ENCODE measurements at regions not wholly inside any gene's neighbourhood (a gene's known extent, or its start where the extent isn't known, plus 50 kb on each side); places are given as distances from the start of the nearest gene placed in this dataset.

GRCh38 chr3:655824-656223 is 437.0 kb upstream of the CNTN6 start:
- no peaks in the 10 kb centered on the region for H3K4me1 ChIP-seq
- no peak for DNase-seq
- no peaks in the 10 kb centered on the region for H3K9me3 ChIP-seq
- no peak overlapping the region for H3K4me3 ChIP-seq (ENCODE audit: low read depth, low read length)
- no peaks in the 10 kb centered on the region for H3K36me3 ChIP-seq
- TF ChIP-seq, protein P1, sequence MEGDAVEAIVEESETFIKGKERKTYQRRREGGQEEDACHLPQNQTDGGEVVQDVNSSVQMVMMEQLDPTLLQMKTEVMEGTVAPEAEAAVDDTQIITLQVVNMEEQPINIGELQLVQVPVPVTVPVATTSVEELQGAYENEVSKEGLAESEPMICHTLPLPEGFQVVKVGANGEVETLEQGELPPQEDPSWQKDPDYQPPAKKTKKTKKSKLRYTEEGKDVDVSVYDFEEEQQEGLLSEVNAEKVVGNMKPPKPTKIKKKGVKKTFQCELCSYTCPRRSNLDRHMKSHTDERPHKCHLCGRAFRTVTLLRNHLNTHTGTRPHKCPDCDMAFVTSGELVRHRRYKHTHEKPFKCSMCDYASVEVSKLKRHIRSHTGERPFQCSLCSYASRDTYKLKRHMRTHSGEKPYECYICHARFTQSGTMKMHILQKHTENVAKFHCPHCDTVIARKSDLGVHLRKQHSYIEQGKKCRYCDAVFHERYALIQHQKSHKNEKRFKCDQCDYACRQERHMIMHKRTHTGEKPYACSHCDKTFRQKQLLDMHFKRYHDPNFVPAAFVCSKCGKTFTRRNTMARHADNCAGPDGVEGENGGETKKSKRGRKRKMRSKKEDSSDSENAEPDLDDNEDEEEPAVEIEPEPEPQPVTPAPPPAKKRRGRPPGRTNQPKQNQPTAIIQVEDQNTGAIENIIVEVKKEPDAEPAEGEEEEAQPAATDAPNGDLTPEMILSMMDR (IDR thresholded peaks at IDR 0.05; ENCODE audit: low read depth, low read length): no peak
- H3K27me3 ChIP-seq: no peaks in the 10 kb centered on the region

DNA sequence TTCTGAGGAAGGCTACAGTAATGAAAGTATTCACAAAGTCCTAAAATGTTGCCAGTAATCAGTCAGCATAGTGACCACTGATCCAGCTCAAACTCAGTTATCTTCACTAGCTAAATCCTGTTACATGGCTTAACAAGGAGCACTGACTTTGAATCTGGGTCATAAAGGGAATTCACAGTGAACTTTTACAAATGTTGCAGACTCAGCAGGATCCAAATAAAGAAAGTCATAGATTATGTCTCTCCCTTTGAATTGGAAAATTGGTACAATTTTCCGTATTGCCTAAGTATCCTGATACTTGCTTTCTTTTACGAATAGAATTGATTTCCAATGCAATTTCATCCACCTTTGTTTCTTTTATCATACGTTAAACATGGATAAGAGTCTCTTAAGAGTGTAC is 431.5 kb upstream of the CNTN6 start:
- TF ChIP-seq, protein P1 (IDR thresholded peaks at IDR 0.05; ENCODE audit: low read depth, low read length): no peak
- H3K9me3 ChIP-seq: no peaks in the 10 kb centered on the region
- no peak for DNase-seq

GRCh38 chr3:674116-674515 is 418.7 kb upstream of the CNTN6 start:
- Histone ChIP-seq H3K4me1 (no peaks in the 10 kb centered on the region), H3K4me3 (ENCODE audit: low read depth, low read length) (no peak overlapping the region), H3K36me3 (no peaks in the 10 kb centered on the region), H3K27me3 (no peaks in the 10 kb centered on the region), H3K9me3 (no peaks in the 10 kb centered on the region)
- no peak for DNase-seq
- TF ChIP-seq, protein P1 (IDR thresholded peaks at IDR 0.05; ENCODE audit: low read depth, low read length): no peak

More for the DNA sequence above, 431.5 kb upstream of the CNTN6 start:
- Histone ChIP-seq H3K36me3 (no peaks in the 10 kb centered on the region), H3K27me3 (no peaks in the 10 kb centered on the region), H3K4me1 (no peaks in the 10 kb centered on the region), H3K4me3 (ENCODE audit: low read depth, low read length) (no peak overlapping the region)

DNA sequence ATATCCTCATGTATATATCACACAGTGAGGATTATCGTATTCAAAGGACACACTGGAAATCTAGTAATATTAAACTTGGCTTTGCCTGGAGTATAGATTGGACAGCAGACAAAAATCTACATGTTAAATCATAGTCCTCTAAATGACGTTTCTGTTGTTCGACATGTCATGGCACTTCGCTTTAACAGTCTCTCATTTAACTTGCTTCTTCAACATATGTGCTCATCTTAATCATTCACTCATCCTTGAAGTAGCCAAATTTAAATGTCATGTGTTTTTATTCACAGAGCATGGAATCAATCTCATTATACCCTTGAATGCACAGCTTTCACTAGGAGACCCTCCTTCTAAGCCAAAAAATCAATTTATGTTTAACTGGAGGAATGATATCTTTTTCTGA is 417.0 kb upstream of the CNTN6 start:
- H3K27me3 ChIP-seq: no peaks in the 10 kb centered on the region
- no peak overlapping the region for H3K4me3 ChIP-seq (ENCODE audit: low read depth, low read length)
- H3K4me1 ChIP-seq: no peaks in the 10 kb centered on the region
- TF ChIP-seq, protein P1 (IDR thresholded peaks at IDR 0.05; ENCODE audit: low read depth, low read length): no peak
- no peaks in the 10 kb centered on the region for H3K9me3 ChIP-seq
- DNase-seq: no peak
- no peaks in the 10 kb centered on the region for H3K36me3 ChIP-seq

GRCh38 chr3:683770-684169 is 409.1 kb upstream of the CNTN6 start:
- DNase-seq: no peak
- Histone ChIP-seq H3K4me1 (no peaks in the 10 kb centered on the region), H3K4me3 (ENCODE audit: low read depth, low read length) (no peak overlapping the region), H3K36me3 (no peaks in the 10 kb centered on the region), H3K27me3 (no peaks in the 10 kb centered on the region), H3K9me3 (no peaks in the 10 kb centered on the region)
- TF ChIP-seq, protein P1 (IDR thresholded peaks at IDR 0.05; ENCODE audit: low read depth, low read length): no peak

GRCh38 chr3:690770-691169 is 402.1 kb upstream of the CNTN6 start:
- Histone ChIP-seq H3K4me1 (no peaks in the 10 kb centered on the region), H3K27me3 (no peaks in the 10 kb centered on the region), H3K4me3 (ENCODE audit: low read depth, low read length) (no peak overlapping the region), H3K36me3 (no peaks in the 10 kb centered on the region), H3K9me3 (no peaks in the 10 kb centered on the region)
- TF ChIP-seq, protein P1 (IDR thresholded peaks at IDR 0.05; ENCODE audit: low read depth, low read length): no peak
- no peak for DNase-seq

All from BE2C (cell line).